ENCODE measurements at regions not wholly inside any gene's neighbourhood (a gene's known extent, or its start where the extent isn't known, plus 50 kb on each side); places are given as distances from the start of the nearest gene placed in this dataset.

DNA sequence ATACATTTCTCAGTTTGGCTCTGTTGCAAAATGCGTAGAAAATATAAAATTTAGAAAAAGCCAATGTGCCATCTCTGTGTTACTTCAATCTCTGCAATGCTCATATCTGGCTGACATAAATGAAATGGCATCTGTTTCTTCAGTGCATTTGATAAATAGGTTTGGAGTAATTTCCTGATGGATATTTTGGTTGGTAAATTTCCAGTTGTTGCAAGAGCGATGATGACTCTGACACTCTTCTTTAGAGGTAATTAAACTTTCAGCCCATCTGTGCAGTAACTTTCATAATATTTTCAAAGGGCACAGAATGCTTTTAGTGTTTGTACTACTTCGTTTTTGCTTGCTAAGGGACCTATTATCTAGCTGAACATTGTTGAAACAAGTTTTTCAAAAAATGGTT, 1286.4 kb downstream of the PCDH9 start:
- no peaks in the 10 kb centered on the region for H3K27me3 ChIP-seq (ENCODE audit: control insufficient read depth, insufficient read depth, low read length)
- no peak overlapping the region for H3K27ac ChIP-seq
- H2AFZ ChIP-seq = no peak overlapping the region
- H3K79me2 ChIP-seq = no peaks in the 10 kb centered on the region
- no peak overlapping the region for H3K9ac ChIP-seq
- TF ChIP-seq, protein P1, sequence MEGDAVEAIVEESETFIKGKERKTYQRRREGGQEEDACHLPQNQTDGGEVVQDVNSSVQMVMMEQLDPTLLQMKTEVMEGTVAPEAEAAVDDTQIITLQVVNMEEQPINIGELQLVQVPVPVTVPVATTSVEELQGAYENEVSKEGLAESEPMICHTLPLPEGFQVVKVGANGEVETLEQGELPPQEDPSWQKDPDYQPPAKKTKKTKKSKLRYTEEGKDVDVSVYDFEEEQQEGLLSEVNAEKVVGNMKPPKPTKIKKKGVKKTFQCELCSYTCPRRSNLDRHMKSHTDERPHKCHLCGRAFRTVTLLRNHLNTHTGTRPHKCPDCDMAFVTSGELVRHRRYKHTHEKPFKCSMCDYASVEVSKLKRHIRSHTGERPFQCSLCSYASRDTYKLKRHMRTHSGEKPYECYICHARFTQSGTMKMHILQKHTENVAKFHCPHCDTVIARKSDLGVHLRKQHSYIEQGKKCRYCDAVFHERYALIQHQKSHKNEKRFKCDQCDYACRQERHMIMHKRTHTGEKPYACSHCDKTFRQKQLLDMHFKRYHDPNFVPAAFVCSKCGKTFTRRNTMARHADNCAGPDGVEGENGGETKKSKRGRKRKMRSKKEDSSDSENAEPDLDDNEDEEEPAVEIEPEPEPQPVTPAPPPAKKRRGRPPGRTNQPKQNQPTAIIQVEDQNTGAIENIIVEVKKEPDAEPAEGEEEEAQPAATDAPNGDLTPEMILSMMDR (IDR thresholded peaks at IDR 0.05) = no peak
- no peaks in the 10 kb centered on the region for H3K9me3 ChIP-seq (ENCODE audit: control insufficient read depth, low read length)
- H3K4me3 ChIP-seq (ENCODE audit: low read depth, low read length) = no peak overlapping the region
- no peak overlapping the region for H3K4me2 ChIP-seq (ENCODE audit: low read length)
- H3K4me1 ChIP-seq = no peaks in the 10 kb centered on the region
- no peaks in the 10 kb centered on the region for H3K36me3 ChIP-seq (ENCODE audit: control insufficient read depth, insufficient read depth, low read length)

DNA sequence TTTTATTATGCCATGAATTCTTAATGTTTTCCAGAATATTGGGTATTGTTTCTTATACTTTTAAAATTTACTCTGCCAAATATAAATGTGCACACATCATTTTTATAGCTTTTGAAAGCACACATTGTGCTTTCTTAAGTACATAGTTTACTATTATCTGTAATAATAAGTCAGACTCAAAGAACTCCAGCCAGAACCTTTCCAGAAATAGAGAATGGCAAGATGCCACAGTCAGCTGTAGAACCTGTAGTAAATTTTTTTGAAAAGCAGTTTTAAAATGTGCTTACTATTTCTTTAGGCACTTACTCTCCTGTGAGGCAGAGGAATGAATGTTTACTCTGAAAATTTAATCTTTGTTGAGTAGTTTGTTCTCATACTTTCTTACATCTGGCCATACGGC, 1287.1 kb downstream of the PCDH9 start:
- H3K9ac ChIP-seq = no peak overlapping the region
- no peaks in the 10 kb centered on the region for H3K36me3 ChIP-seq (ENCODE audit: control insufficient read depth, insufficient read depth, low read length)
- H3K4me3 ChIP-seq (ENCODE audit: low read depth, low read length) = no peak overlapping the region
- no peak overlapping the region for H2AFZ ChIP-seq
- TF ChIP-seq, protein P1 (IDR thresholded peaks at IDR 0.05) = no peak
- no peaks in the 10 kb centered on the region for H3K27me3 ChIP-seq (ENCODE audit: control insufficient read depth, insufficient read depth, low read length)
- H3K4me1 ChIP-seq = no peaks in the 10 kb centered on the region
- H3K27ac ChIP-seq = no peak overlapping the region
- H3K4me2 ChIP-seq (ENCODE audit: low read length) = no peak overlapping the region
- H3K79me2 ChIP-seq = no peaks in the 10 kb centered on the region
- H3K9me3 ChIP-seq (ENCODE audit: control insufficient read depth, low read length) = no peaks in the 10 kb centered on the region

DNA sequence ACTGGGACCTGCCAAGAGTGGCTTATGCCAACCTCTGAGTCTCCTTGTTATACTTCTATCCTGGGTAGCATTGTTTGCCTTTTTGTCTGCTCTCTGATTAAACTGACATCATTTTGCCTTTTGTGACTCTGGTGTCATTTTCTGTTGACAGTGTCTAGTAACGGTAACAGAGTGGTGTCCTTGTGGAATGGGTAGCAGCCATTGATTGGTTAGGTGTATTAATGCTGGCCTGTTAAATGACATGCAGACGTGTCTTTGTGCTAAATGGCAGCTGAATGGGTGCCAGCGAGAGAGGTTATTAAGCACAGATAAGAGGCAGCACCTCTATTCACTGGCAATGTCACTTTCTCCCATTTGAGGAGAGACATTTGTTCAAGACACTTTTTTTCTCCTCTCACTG, 1289.4 kb downstream of the PCDH9 start:
- Histone ChIP-seq H3K9me3 (ENCODE audit: control insufficient read depth, low read length) (no peaks in the 10 kb centered on the region), H3K79me2 (no peaks in the 10 kb centered on the region), H3K36me3 (ENCODE audit: control insufficient read depth, insufficient read depth, low read length) (no peaks in the 10 kb centered on the region), H3K27me3 (ENCODE audit: control insufficient read depth, insufficient read depth, low read length) (no peaks in the 10 kb centered on the region), H3K4me1 (no peaks in the 10 kb centered on the region), H2AFZ (no peak overlapping the region), H3K9ac (no peak overlapping the region), H3K4me2 (ENCODE audit: low read length) (no peak overlapping the region), H3K27ac (no peak overlapping the region), H3K4me3 (ENCODE audit: low read depth, low read length) (no peak overlapping the region)
- TF ChIP-seq, protein P1 (IDR thresholded peaks at IDR 0.05) = no peak

DNA sequence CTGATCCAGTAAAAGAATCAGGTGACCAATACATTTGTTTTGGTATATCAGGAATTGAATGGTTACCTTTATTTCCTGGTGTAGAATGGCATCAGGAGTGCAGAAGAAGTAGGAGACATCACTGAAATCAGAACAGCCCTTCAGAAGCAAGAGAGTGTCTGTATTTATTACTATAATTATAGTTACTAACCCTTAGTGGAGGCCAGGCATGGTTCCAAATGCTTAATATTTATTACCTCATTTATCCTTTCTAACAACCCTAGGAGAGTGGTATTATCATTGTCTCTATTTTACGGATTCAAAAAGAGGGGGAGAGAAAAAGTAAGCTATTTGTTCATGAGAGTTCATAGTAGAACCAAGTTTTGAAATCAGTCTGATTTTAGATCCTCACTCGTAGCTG, 1292.9 kb downstream of the PCDH9 start:
- Histone ChIP-seq H3K36me3 (ENCODE audit: control insufficient read depth, insufficient read depth, low read length) (no peaks in the 10 kb centered on the region), H3K27me3 (ENCODE audit: control insufficient read depth, insufficient read depth, low read length) (no peaks in the 10 kb centered on the region), H3K27ac (no peak overlapping the region), H2AFZ (no peak overlapping the region), H3K4me3 (ENCODE audit: low read depth, low read length) (no peak overlapping the region), H3K4me2 (ENCODE audit: low read length) (no peak overlapping the region), H3K4me1 (no peaks in the 10 kb centered on the region), H3K79me2 (no peaks in the 10 kb centered on the region), H3K9ac (no peak overlapping the region), H3K9me3 (ENCODE audit: control insufficient read depth, low read length) (no peaks in the 10 kb centered on the region)
- TF ChIP-seq, protein P1 (IDR thresholded peaks at IDR 0.05) = no peak

DNA sequence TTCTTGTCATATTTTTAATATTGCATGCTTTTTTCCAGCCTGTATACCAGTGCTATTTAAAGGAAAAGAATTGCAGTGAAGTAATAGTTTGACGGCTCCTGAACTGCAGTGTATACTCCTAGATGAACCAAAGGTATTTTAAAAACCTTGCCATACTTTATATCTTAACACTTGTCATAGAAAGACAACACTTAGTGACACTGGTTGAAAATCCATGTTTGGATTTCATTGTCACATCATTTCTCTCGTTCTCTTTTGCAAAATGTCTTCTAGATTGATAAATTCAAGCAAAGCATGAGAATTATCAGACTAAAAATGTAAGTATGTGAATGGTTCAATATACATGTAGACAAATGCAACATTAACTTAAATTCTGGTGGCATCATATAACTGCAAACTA, 1293.9 kb downstream of the PCDH9 start:
- no peaks in the 10 kb centered on the region for H3K9me3 ChIP-seq (ENCODE audit: control insufficient read depth, low read length)

More for the DNA sequence above, 1293.9 kb downstream of the PCDH9 start:
- H3K27ac ChIP-seq = no peak overlapping the region
- H3K79me2 ChIP-seq = no peaks in the 10 kb centered on the region
- no peak overlapping the region for H3K4me2 ChIP-seq (ENCODE audit: low read length)
- no peak overlapping the region for H2AFZ ChIP-seq
- no peaks in the 10 kb centered on the region for H3K27me3 ChIP-seq (ENCODE audit: control insufficient read depth, insufficient read depth, low read length)
- H3K4me1 ChIP-seq = no peaks in the 10 kb centered on the region
- no peak overlapping the region for H3K9ac ChIP-seq
- no peaks in the 10 kb centered on the region for H3K36me3 ChIP-seq (ENCODE audit: control insufficient read depth, insufficient read depth, low read length)
- no peak overlapping the region for H3K4me3 ChIP-seq (ENCODE audit: low read depth, low read length)
- TF ChIP-seq, protein P1 (IDR thresholded peaks at IDR 0.05) = no peak

Measured in parathyroid adenoma (tissue), 2 donors.